Psoas muscle (tissue), 7 donors: ENCODE measurements at regions not wholly inside any gene's neighbourhood (a gene's known extent, or its start where the extent isn't known, plus 50 kb on each side); places are given as distances from the start of the nearest gene placed in this dataset.
"Not testable (repeated sequence)": the region's sequence is repeated elsewhere in the genome, so short reads cannot be mapped to it uniquely, and the experiment has no call there.

Source experiments
- ATAC-seq, 4 donors: fragments of 200-7000 bp; cut with Tn5 transposase; one replicate each; pipeline ENCODE4 v1.9.1; 2020; ENCODE audit warnings: moderate library complexity in 3 of 4, mild to moderate bottlenecking in 2 of 4
- DNase-seq, 2 donors: peaks; one replicate each; pipeline ENCODE4 v3.0.0-alpha.2; 2020
- H3K27ac ChIP-seq: fragments of 200-600 bp; one replicate; pipeline ENCODE4 v1.8.0; 2022
- H3K27me3 ChIP-seq, 3 donors: fragments of 200-600 bp in 1 of 3; one replicate each; pipeline versions ENCODE4 v1.6.1 to v1.8.0; 2013 to 2022; ENCODE audit warnings: low read length in 2 of 3, mild to moderate bottlenecking in 2 of 3, moderate library complexity in 1 of 3; ENCODE audit not compliant: insufficient read depth in 3 of 3
- H3K36me3 ChIP-seq, 2 donors: fragments of 200-600 bp in 1 of 2; one replicate each; pipeline versions ENCODE4 v1.6.1 to v1.8.0; 2013 to 2022; ENCODE audit warnings: low read depth in 1 of 2, mild to moderate bottlenecking in 1 of 2, moderate library complexity in 1 of 2; ENCODE audit not compliant: insufficient read depth in 1 of 2
- H3K4me1 ChIP-seq: fragments of 200-600 bp; one replicate; pipeline ENCODE4 v1.8.0; 2022
- H3K4me3 ChIP-seq: fragments of 200-600 bp; one replicate; pipeline ENCODE4 v1.8.0; 2022; ENCODE audit warnings: mild to moderate bottlenecking
- H3K9me3 ChIP-seq: fragments of 200-600 bp; one replicate; pipeline ENCODE4 v1.8.0; 2022
- CTCF ChIP-seq: fragments of 200-600 bp; IDR thresholded peaks from one replicate; pipeline ENCODE4 v1.8.0; 2022; ENCODE audit warnings: antibody characterized with exemption
- WGBS, 3 donors: extraction: QIAGEN DNeasy Blood & Tissue Kit; methylation state at CpG; one replicate each; pipeline versions ENCODE4 v1.1.6 to v1.1.7; 2013; 5-methylcytosine and 5-hydroxymethylcytosine counted together
- intact Hi-C, 2 donors: fragments of 100-400 bp; cut with DNase I; formaldehyde crosslinking; loops; one replicate each; pipeline versions ENCODE4 v1.11.0 to v1.14.2; 2022
- donor health status: healthy with polysubstance abuse.
- donor health status: DM: no; HTN: no; CAD: no; lungs with moderate emphysema.
- donor health status: Bipolar disorder and iron deficiency.
- donor health status: healthy.
- donor health status: DM: yes; HTN: yes; CAD: no.
- donor health status: DM: no; HTN: no; CAD: no.
- donor health status: DM: yes; HTN: yes; CAD: no.

- DNase-seq (no peak), ATAC-seq (no peak)
- no peak for TF ChIP-seq CTCF
- H3K27ac ChIP-seq, result no peak overlapping the region
- no peaks in the 10 kb centered on the region for H3K36me3 ChIP-seq
- no peak overlapping the region for H3K4me3 ChIP-seq
- H3K9me3 ChIP-seq, result no peaks in the 10 kb centered on the region
- 73 to 86% (median 83%) methylated on average over 6 of the region's 6 CpGs for WGBS, 3 donors
- H3K4me1 ChIP-seq, result peaks cover 5% of the 10 kb centered on the region
- intact Hi-C loops, result no loop called here
- H3K27me3 ChIP-seq, result no peaks in the 10 kb centered on the region
Measured at GRCh38 chr12:124698998-124699305, 131.5 kb upstream of the NCOR2 start.

GRCh38 chr12:124698211-124698997 lies 131.0 kb upstream of the NCOR2 start:
- Histone ChIP-seq H3K4me3 (no peak overlapping the region), H3K27ac (no peak overlapping the region), H3K4me1 (peaks cover 5% of the 10 kb centered on the region), H3K9me3 (no peaks in the 10 kb centered on the region), H3K36me3 (no peaks in the 10 kb centered on the region), H3K27me3 (no peaks in the 10 kb centered on the region)
- no peak for DNase-seq
- ATAC-seq, result no peak
- intact Hi-C loops, result no loop called here
- 65 to 74% (median 68%) methylated on average over 15 of the region's 15 CpGs for WGBS, 3 donors
- TF ChIP-seq CTCF, result no peak

GRCh38 chr12:124697722-124698121 lies 130.3 kb upstream of the NCOR2 start:
- H3K9me3 ChIP-seq, intact Hi-C loops, H3K4me3 ChIP-seq, H3K27me3 ChIP-seq, H3K36me3 ChIP-seq, DNase-seq, H3K4me1 ChIP-seq, H3K27ac ChIP-seq, ATAC-seq: not testable (repeated sequence)
- WGBS, 3 donors, result 78 to 85% (median 80%) methylated on average over 11 of the region's 11 CpGs

- DNase-seq (no peak), ATAC-seq (peak in 1 of 4 donors; percentile 64)
- no peak for TF ChIP-seq CTCF
- Histone ChIP-seq H3K27ac (no peak overlapping the region), H3K36me3 (no peaks in the 10 kb centered on the region), H3K27me3 (no peaks in the 10 kb centered on the region), H3K4me3 (no peak overlapping the region), H3K9me3 (peaks cover 7% of the 10 kb centered on the region), H3K4me1 (peaks cover 5% of the 10 kb centered on the region)
- WGBS, 3 donors, result 46 to 60% (median 59%) methylated on average over 3 of the region's 3 CpGs
- intact Hi-C loops, result no loop called here
Measured at GRCh38 chr12:124696693-124697476, 129.5 kb upstream of the NCOR2 start.

GRCh38 chr12:124695861-124696260 lies 128.4 kb upstream of the NCOR2 start:
- 35 to 42% (median 38%) methylated on average over 5 of the region's 5 CpGs for WGBS, 3 donors
- ATAC-seq (peak in 3 of 4 donors; percentile 45 to 63 (median 61)), DNase-seq (no peak)
- no peaks in the 10 kb centered on the region for H3K36me3 ChIP-seq
- TF ChIP-seq CTCF, result no peak
- H3K27ac ChIP-seq, result no peak overlapping the region
- intact Hi-C loops, result no loop called here
- no peaks in the 10 kb centered on the region for H3K27me3 ChIP-seq
- no peak overlapping the region for H3K4me3 ChIP-seq
- H3K4me1 ChIP-seq, result peaks cover 2% of the 10 kb centered on the region
- peaks cover 7% of the 10 kb centered on the region for H3K9me3 ChIP-seq
